NCI-H1048 (cell line): ENCODE measurements at regions not wholly inside any gene's neighbourhood (a gene's known extent, or its start where the extent isn't known, plus 50 kb on each side); places are given as distances from the start of the nearest gene placed in this dataset.
A peak's percentile ranks its signal among the peaks of the same experiment; 100 is the strongest.

ENCODE experiments used
- DNase-seq: peaks from one replicate; lab custom pipeline; 2025; lab: John Stamatoyannopoulos, UW

GRCh38 chr1:221162352-221162751 is 283.1 kb downstream of the HLX start:
- no peak for DNase-seq

- no peak for DNase-seq
Observed at GRCh38 chr1:221162939-221163338, 283.7 kb downstream of the HLX start.

GRCh38 chr1:221164029-221164428 is 284.8 kb downstream of the HLX start:
- no peak for DNase-seq

GRCh38 chr1:221164951-221165838 is 286.0 kb downstream of the HLX start:
- no peak for DNase-seq

GRCh38 chr1:221165839-221166500 is 286.7 kb downstream of the HLX start:
- no peak for DNase-seq

- no peak for DNase-seq
Observed at GRCh38 chr1:221166559-221167318, 287.5 kb downstream of the HLX start.

GRCh38 chr1:221169447-221169889 is 290.2 kb downstream of the HLX start:
- peak; percentile 14 for DNase-seq

GRCh38 chr1:221170171-221170570 is 290.9 kb downstream of the HLX start:
- DNase-seq = no peak

- no peak for DNase-seq
Observed at GRCh38 chr1:221171768-221172167, 292.5 kb downstream of the HLX start.

GRCh38 chr1:221172841-221173240 is 293.6 kb downstream of the HLX start:
- DNase-seq = no peak

GRCh38 chr1:221174330-221174993 is 295.2 kb downstream of the HLX start:
- no peak for DNase-seq

- DNase-seq = no peak
Observed at GRCh38 chr1:221175249-221175648, 296.0 kb downstream of the HLX start.

GRCh38 chr1:221180704-221181368 is 301.6 kb downstream of the HLX start:
- DNase-seq = no peak

- no peak for DNase-seq
Observed at GRCh38 chr1:221182791-221183533, 303.7 kb downstream of the HLX start.

GRCh38 chr1:221184131-221184794 is 305.0 kb downstream of the HLX start:
- no peak for DNase-seq

- DNase-seq = no peak
Observed at GRCh38 chr1:221187174-221187573, 307.9 kb downstream of the HLX start.

- DNase-seq = no peak
Observed at GRCh38 chr1:221188458-221188857, 309.2 kb downstream of the HLX start.

- no peak for DNase-seq
Observed at GRCh38 chr1:221190249-221190648, 311.0 kb downstream of the HLX start.

- no peak for DNase-seq
Observed at GRCh38 chr1:221192055-221192454, 312.8 kb downstream of the HLX start.

GRCh38 chr1:221200464-221200863 is 321.2 kb downstream of the HLX start:
- no peak for DNase-seq
